ENCODE measurements at regions not wholly inside any gene's neighbourhood (a gene's known extent, or its start where the extent isn't known, plus 50 kb on each side); places are given as distances from the start of the nearest gene placed in this dataset.

DNA sequence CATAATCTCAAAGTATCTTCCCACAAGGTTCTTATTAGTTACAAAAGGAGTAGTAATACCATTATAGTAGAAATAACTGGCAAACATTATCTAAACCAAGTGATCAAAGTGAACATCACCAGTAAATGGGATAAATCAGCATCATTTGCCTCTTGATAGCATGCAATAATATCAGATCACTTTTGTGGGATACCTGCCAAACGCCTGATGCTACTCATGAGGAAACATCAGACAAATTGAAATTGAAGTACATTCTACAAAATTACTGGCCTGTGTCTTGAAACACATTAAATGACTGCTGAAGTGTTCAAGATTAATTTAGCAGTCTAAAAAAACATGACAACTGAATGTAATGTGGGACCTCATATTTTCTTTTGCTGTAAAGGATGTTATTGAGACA lies 208.1 kb downstream of the TINAG start:
- intact Hi-C loops (cut with DNase I), result no loop called here
- Histone ChIP-seq H3K4me1 (no peaks in the 10 kb centered on the region), H3K27ac (no peak overlapping the region), H3K4me3 (no peak overlapping the region), H3K9me3 (no peaks in the 10 kb centered on the region), H3K36me3 (no peaks in the 10 kb centered on the region), H3K27me3 (no peaks in the 10 kb centered on the region)
- TF ChIP-seq, protein P1, sequence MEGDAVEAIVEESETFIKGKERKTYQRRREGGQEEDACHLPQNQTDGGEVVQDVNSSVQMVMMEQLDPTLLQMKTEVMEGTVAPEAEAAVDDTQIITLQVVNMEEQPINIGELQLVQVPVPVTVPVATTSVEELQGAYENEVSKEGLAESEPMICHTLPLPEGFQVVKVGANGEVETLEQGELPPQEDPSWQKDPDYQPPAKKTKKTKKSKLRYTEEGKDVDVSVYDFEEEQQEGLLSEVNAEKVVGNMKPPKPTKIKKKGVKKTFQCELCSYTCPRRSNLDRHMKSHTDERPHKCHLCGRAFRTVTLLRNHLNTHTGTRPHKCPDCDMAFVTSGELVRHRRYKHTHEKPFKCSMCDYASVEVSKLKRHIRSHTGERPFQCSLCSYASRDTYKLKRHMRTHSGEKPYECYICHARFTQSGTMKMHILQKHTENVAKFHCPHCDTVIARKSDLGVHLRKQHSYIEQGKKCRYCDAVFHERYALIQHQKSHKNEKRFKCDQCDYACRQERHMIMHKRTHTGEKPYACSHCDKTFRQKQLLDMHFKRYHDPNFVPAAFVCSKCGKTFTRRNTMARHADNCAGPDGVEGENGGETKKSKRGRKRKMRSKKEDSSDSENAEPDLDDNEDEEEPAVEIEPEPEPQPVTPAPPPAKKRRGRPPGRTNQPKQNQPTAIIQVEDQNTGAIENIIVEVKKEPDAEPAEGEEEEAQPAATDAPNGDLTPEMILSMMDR (IDR thresholded peaks at IDR 0.05), result no peak
- DNase-seq (no peak), ATAC-seq (no peak)

DNA sequence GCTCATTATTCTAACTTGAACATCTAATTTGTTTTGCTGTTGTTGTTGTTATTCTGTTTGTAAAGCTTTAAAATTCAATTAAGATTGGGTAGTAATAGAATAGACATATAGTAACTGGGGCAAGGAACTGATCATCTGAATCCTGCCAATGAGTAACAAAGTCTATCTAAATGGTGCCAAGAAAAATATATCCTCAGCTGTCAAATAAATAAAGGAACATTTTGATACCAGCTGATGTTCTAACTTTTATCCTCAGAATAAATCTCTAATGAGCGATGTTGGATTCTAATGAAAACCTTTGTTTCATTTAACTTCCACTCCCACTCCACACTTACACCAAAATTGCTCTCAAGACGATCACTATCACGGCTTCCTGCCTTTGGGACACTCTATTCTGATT lies 210.9 kb downstream of the TINAG start:
- no peak overlapping the region for H3K4me3 ChIP-seq
- ATAC-seq (no peak), DNase-seq (no peak)
- no peaks in the 10 kb centered on the region for H3K36me3 ChIP-seq
- TF ChIP-seq, protein P1 (IDR thresholded peaks at IDR 0.05), result no peak
- H3K27ac ChIP-seq, result no peak overlapping the region
- no peaks in the 10 kb centered on the region for H3K9me3 ChIP-seq
- intact Hi-C loops (cut with DNase I), result no loop called here
- H3K4me1 ChIP-seq, result no peaks in the 10 kb centered on the region
- H3K27me3 ChIP-seq, result no peaks in the 10 kb centered on the region

DNA sequence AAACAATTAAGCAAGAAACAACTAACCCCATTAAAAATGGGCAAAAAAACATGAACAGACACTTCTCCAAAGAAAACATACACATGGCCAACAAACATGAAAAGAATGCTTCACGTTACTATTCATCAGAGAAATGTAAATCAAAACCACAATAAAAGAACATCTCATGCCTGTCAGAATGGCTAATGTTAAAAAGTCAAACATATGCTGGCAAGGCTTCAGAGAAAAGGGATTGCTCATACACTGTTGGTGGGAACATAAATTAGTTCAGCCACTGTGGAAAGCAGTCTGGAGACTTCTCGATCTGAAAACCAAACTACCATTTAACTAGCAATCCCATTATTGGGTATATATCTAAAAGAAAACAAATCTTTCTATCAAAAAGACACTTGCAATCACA lies 217.5 kb downstream of the TINAG start:
- TF ChIP-seq, protein P1 (IDR thresholded peaks at IDR 0.05), result no peak
- Histone ChIP-seq H3K4me3 (no peak overlapping the region), H3K4me1 (no peaks in the 10 kb centered on the region), H3K27ac (no peak overlapping the region), H3K9me3 (no peaks in the 10 kb centered on the region), H3K36me3 (no peaks in the 10 kb centered on the region), H3K27me3 (no peaks in the 10 kb centered on the region)
- DNase-seq, result no peak
- intact Hi-C loops (cut with DNase I), result no loop called here
- no peak for ATAC-seq

DNA sequence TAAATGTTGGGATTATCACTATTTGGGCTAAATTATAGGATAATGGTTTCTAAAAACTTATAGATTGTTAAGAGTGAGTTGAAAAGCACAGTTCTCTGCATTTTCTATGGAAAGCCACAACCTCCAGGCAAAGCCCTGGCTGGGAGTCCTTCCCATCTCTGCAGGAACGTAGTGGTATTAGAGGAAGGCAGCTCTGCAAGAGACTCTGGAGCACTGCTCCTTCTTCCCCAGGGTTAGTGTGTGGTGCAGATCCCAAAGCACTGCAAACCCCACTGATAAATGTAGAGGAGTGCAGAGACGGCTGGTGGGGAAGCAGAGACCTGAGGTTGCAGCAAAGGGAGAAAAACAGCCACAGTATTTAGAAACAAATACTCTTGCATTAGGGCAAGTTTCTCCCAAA lies 225.3 kb downstream of the TINAG start:
- intact Hi-C loops (cut with DNase I), result no loop called here
- no peak for DNase-seq
- Histone ChIP-seq H3K27ac (no peak overlapping the region), H3K36me3 (no peaks in the 10 kb centered on the region), H3K27me3 (no peaks in the 10 kb centered on the region), H3K9me3 (no peaks in the 10 kb centered on the region), H3K4me3 (no peak overlapping the region), H3K4me1 (no peaks in the 10 kb centered on the region)
- ATAC-seq, result no peak
- TF ChIP-seq, protein P1 (IDR thresholded peaks at IDR 0.05), result no peak

DNA sequence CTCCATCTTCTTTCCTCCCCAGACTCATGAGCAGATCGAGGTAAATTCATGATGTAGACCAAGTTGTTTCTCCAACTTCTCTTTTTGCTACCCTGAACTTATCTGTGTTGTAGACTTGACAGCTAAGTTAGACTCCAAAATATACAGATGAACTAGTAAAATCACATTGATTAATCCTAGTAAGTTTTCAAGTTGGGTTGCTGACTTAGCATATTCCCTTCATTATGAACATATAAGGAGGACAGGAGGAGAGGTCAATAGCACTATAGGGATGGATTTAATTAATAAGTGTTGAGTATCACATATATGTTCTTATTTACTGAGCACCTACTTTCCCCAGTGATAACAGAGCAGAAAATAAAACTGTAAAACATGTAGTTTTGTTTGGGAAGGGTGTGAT lies 227.3 kb downstream of the TINAG start:
- Histone ChIP-seq H3K4me1 (no peaks in the 10 kb centered on the region), H3K9me3 (no peaks in the 10 kb centered on the region), H3K4me3 (no peak overlapping the region), H3K36me3 (no peaks in the 10 kb centered on the region), H3K27me3 (no peaks in the 10 kb centered on the region), H3K27ac (no peak overlapping the region)
- TF ChIP-seq, protein P1 (IDR thresholded peaks at IDR 0.05), result no peak
- intact Hi-C loops (cut with DNase I), result no loop called here
- DNase-seq (no peak), ATAC-seq (no peak)

DNA sequence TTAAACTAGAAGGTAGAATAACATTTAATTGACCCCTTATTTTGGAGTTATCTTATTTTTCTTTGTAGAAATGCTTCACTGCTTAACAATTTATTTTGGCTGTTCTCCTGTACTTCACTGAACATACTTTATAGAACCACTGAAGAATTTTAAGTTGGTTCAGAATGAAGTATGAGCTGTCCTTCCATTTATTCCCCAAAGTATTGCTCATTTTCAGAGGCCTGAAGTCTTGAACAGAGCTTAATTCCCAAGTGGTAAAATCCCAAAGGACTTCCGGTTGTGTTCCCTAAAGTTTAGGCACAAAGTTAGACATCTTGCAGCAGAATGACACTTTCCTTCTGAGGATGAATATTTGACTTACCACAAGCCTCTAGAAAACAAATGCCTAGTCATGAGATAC lies 233.3 kb downstream of the TINAG start:
- TF ChIP-seq, protein P1 (IDR thresholded peaks at IDR 0.05), result no peak
- Histone ChIP-seq H3K4me1 (no peaks in the 10 kb centered on the region), H3K27ac (no peak overlapping the region), H3K36me3 (no peaks in the 10 kb centered on the region), H3K9me3 (no peaks in the 10 kb centered on the region), H3K4me3 (no peak overlapping the region), H3K27me3 (no peaks in the 10 kb centered on the region)
- ATAC-seq (no peak), DNase-seq (no peak)
- intact Hi-C loops (cut with DNase I), result no loop called here
